Trophoblast cell (in vitro differentiated cells and primary cell): ENCODE measurements at regions not wholly inside any gene's neighbourhood (a gene's known extent, or its start where the extent isn't known, plus 50 kb on each side); places are given as distances from the start of the nearest gene placed in this dataset.

ENCODE experiments used
- DNase-seq, 2 donors: peaks; one replicate each; pipeline ENCODE4 v3.0.0-alpha.2; 2016
- H2AFZ ChIP-seq: 2 replicates; pipeline ENCODE4 v1.6.1; 2013; ENCODE audit warnings: low read length, moderate library complexity, mild to moderate bottlenecking; ENCODE audit not compliant: insufficient read depth, poor library complexity
- H2AK5ac ChIP-seq: 2 replicates; pipeline ENCODE4 v1.6.1; 2013; ENCODE audit warnings: mild to moderate bottlenecking, low read length
- H2BK120ac ChIP-seq: 2 replicates; pipeline ENCODE4 v1.6.1; 2013; ENCODE audit warnings: low read length, mild to moderate bottlenecking, moderate library complexity; ENCODE audit not compliant: insufficient read depth, poor library complexity
- H2BK12ac ChIP-seq: 2 replicates; pipeline ENCODE4 v1.6.1; 2013; ENCODE audit warnings: mild to moderate bottlenecking, low read length, moderate library complexity
- H2BK5ac ChIP-seq: 2 replicates; pipeline ENCODE4 v1.6.1; 2013; ENCODE audit warnings: low read length, low read depth, moderate library complexity, mild to moderate bottlenecking; ENCODE audit not compliant: poor library complexity
- H3K14ac ChIP-seq: 2 replicates; pipeline ENCODE4 v1.6.1; 2013; ENCODE audit warnings: mild to moderate bottlenecking, low read length
- H3K18ac ChIP-seq: 2 replicates; pipeline ENCODE4 v1.6.1; 2013; ENCODE audit warnings: mild to moderate bottlenecking, low read length
- H3K23ac ChIP-seq: 2 replicates; pipeline ENCODE4 v1.6.1; 2013; ENCODE audit warnings: low read length
- H3K27ac ChIP-seq: 2 replicates; pipeline ENCODE4 v1.5.1; 2013; ENCODE audit warnings: low read depth, mild to moderate bottlenecking, inconsistent platforms, low read length, moderate library complexity
- H3K27me3 ChIP-seq: 2 replicates; pipeline ENCODE4 v1.6.1; 2013; ENCODE audit warnings: inconsistent platforms, mild to moderate bottlenecking, low read length, moderate library complexity; ENCODE audit not compliant: insufficient read depth
- H3K36me3 ChIP-seq, 2 experiments: 1 replicate in 1 of 2; 2 replicates in 1 of 2; pipeline ENCODE4 v1.6.1; 2013; ENCODE audit warnings: low read length in 2 of 2, mild to moderate bottlenecking in 2 of 2, moderate library complexity in 1 of 2; ENCODE audit not compliant: insufficient read depth in 2 of 2, control insufficient read depth in 1 of 2
- H3K4ac ChIP-seq: 2 replicates; pipeline ENCODE4 v1.6.1; 2013; ENCODE audit warnings: low read depth, mild to moderate bottlenecking, low read length, moderate library complexity
- H3K4me1 ChIP-seq, 2 experiments: 1 replicate in 1 of 2; 2 replicates in 1 of 2; pipeline ENCODE4 v1.6.1; 2013; ENCODE audit warnings: low read length in 2 of 2, mild to moderate bottlenecking in 2 of 2, moderate library complexity in 1 of 2; ENCODE audit not compliant: insufficient read depth in 2 of 2, control insufficient read depth in 1 of 2
- H3K4me2 ChIP-seq: 2 replicates; pipeline ENCODE4 v1.6.1; 2013; ENCODE audit warnings: inconsistent platforms, mild to moderate bottlenecking, low read length, moderate library complexity
- H3K4me3 ChIP-seq: 2 replicates; pipeline ENCODE4 v1.5.1; 2013; ENCODE audit warnings: mild to moderate bottlenecking, low read depth, low read length, inconsistent platforms
- H3K79me1 ChIP-seq: one replicate; pipeline ENCODE4 v1.6.1; 2013; ENCODE audit warnings: low read length
- H3K79me2 ChIP-seq: 2 replicates; pipeline ENCODE4 v1.6.1; 2013; ENCODE audit warnings: low read length, mild to moderate bottlenecking; ENCODE audit not compliant: control insufficient read depth, insufficient read depth, poor library complexity
- H3K9ac ChIP-seq: 2 replicates; pipeline ENCODE4 v1.6.1; 2013; ENCODE audit warnings: mild to moderate bottlenecking, low read length
- H3K9me3 ChIP-seq: 2 replicates; pipeline ENCODE4 v1.6.1; 2013; ENCODE audit warnings: low read depth, mild to moderate bottlenecking, control low read depth, inconsistent platforms, low read length; ENCODE audit not compliant: insufficient read depth
- H4K12ac ChIP-seq: 2 replicates; pipeline ENCODE4 v1.6.1; 2013; ENCODE audit warnings: low read depth, mild to moderate bottlenecking, low read length, moderate library complexity
- H4K8ac ChIP-seq: 2 replicates; pipeline ENCODE4 v1.6.1; 2013; ENCODE audit warnings: low read depth, mild to moderate bottlenecking, low read length, moderate library complexity
- H4K91ac ChIP-seq: one replicate; pipeline ENCODE4 v1.6.1; 2013; ENCODE audit warnings: low read depth, mild to moderate bottlenecking, low read length, moderate library complexity
- WGBS: extraction: QIAGEN DNeasy Blood & Tissue Kit; methylation state at CpG from one replicate; pipeline ENCODE4 v1.1.7; 2013; ENCODE audit warnings: missing lambda C conversion rate; ENCODE audit not compliant: insufficient read length, insufficient coverage; ENCODE audit errors: extremely low coverage; 5-methylcytosine and 5-hydroxymethylcytosine counted together

GRCh38 chr6:40320947-40321346 lies 266.2 kb downstream of the LRFN2 start:
- H3K79me2 ChIP-seq = no peaks in the 10 kb centered on the region
- no peak overlapping the region for H2AK5ac ChIP-seq
- H2BK5ac ChIP-seq = no peak overlapping the region
- no peak overlapping the region for H4K8ac ChIP-seq
- WGBS = no CpG with 5 or more reads among the region's 2 CpGs
- no peak overlapping the region for H3K18ac ChIP-seq
- H3K27ac ChIP-seq = no peak overlapping the region
- H2BK120ac ChIP-seq = no peak overlapping the region
- H3K4me3 ChIP-seq = no peak overlapping the region
- H3K9me3 ChIP-seq = peaks cover 6% of the 10 kb centered on the region
- H4K91ac ChIP-seq = no peak overlapping the region
- H3K14ac ChIP-seq = no peak overlapping the region
- H3K27me3 ChIP-seq = no peaks in the 10 kb centered on the region
- no peaks in the 10 kb centered on the region for H3K79me1 ChIP-seq
- no peaks in the 10 kb centered on the region for H3K4me1 ChIP-seq
- no peak overlapping the region for H3K9ac ChIP-seq
- no peak for DNase-seq
- H3K4me2 ChIP-seq = no peak overlapping the region
- no peak overlapping the region for H3K4ac ChIP-seq
- H2AFZ ChIP-seq = no peak overlapping the region
- H2BK12ac ChIP-seq = no peak overlapping the region
- no peaks in the 10 kb centered on the region for H3K36me3 ChIP-seq
- no peak overlapping the region for H3K23ac ChIP-seq
- no peak overlapping the region for H4K12ac ChIP-seq

GRCh38 chr6:40320441-40320840 lies 266.7 kb downstream of the LRFN2 start:
- Histone ChIP-seq H3K23ac (no peak overlapping the region), H3K4me1 (no peaks in the 10 kb centered on the region), H2AK5ac (no peak overlapping the region)

DNA sequence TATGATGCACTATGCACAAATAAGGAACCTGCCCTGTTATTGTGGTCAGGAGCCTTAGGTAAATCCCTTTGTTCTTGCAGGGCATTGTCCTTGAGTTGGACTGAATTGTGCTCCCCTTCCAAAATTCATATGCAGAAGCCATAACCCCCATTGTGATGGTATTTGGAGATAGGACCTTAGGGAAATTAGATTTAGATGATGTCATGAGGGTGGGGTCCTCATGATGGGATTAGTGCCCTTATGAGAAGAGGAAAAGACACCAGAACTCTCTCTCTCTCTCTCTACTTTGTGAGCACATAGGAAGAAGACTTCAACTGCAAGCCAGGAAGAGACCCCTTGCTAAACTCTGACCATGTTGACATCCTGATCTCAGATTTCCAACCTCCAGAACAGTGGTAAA lies 268.0 kb downstream of the LRFN2 start:
- Histone ChIP-seq H3K36me3 (no peaks in the 10 kb centered on the region), H2BK5ac (no peak overlapping the region), H3K27ac (no peak overlapping the region), H4K91ac (no peak overlapping the region), H2BK120ac (no peak overlapping the region), H3K18ac (no peak overlapping the region), H3K4me3 (no peak overlapping the region), H3K27me3 (no peaks in the 10 kb centered on the region), H2AFZ (no peak overlapping the region), H4K12ac (no peak overlapping the region), H3K4me1 (no peaks in the 10 kb centered on the region), H3K9me3 (peaks cover 6% of the 10 kb centered on the region), H3K79me2 (no peaks in the 10 kb centered on the region), H2AK5ac (no peak overlapping the region), H3K9ac (no peak overlapping the region), H3K79me1 (no peaks in the 10 kb centered on the region), H3K23ac (no peak overlapping the region), H3K4me2 (no peak overlapping the region), H3K4ac (no peak overlapping the region), H2BK12ac (no peak overlapping the region), H4K8ac (no peak overlapping the region), H3K14ac (no peak overlapping the region)
- DNase-seq = no peak

More at GRCh38 chr6:40320441-40320840, 266.7 kb downstream of the LRFN2 start:
- no peaks in the 10 kb centered on the region for H3K79me1 ChIP-seq
- peaks cover 6% of the 10 kb centered on the region for H3K9me3 ChIP-seq
- no peak overlapping the region for H4K12ac ChIP-seq
- no peak overlapping the region for H2AFZ ChIP-seq
- H2BK5ac ChIP-seq = no peak overlapping the region
- H2BK120ac ChIP-seq = no peak overlapping the region
- H3K27me3 ChIP-seq = no peaks in the 10 kb centered on the region
- no peak overlapping the region for H3K4ac ChIP-seq
- no peaks in the 10 kb centered on the region for H3K36me3 ChIP-seq
- DNase-seq = no peak
- H3K9ac ChIP-seq = no peak overlapping the region
- no peak overlapping the region for H3K4me3 ChIP-seq
- no peak overlapping the region for H3K4me2 ChIP-seq
- no peaks in the 10 kb centered on the region for H3K79me2 ChIP-seq
- H3K18ac ChIP-seq = no peak overlapping the region
- no peak overlapping the region for H2BK12ac ChIP-seq
- no CpG with 5 or more reads among the region's 3 CpGs for WGBS
- no peak overlapping the region for H4K8ac ChIP-seq
- H4K91ac ChIP-seq = no peak overlapping the region
- no peak overlapping the region for H3K27ac ChIP-seq
- H3K14ac ChIP-seq = no peak overlapping the region

GRCh38 chr6:40315060-40315459 lies 272.1 kb downstream of the LRFN2 start:
- H2AFZ ChIP-seq = no peak overlapping the region
- H3K79me1 ChIP-seq = no peaks in the 10 kb centered on the region
- no peak overlapping the region for H3K4me2 ChIP-seq
- H3K9me3 ChIP-seq = peaks cover 6% of the 10 kb centered on the region
- no peaks in the 10 kb centered on the region for H3K27me3 ChIP-seq
- H4K12ac ChIP-seq = no peak overlapping the region
- no peak overlapping the region for H3K14ac ChIP-seq
- no peak overlapping the region for H4K91ac ChIP-seq
- WGBS = no CpG with 5 or more reads among the region's 5 CpGs
- no peak overlapping the region for H2AK5ac ChIP-seq
- H3K4me1 ChIP-seq = no peaks in the 10 kb centered on the region
- H3K36me3 ChIP-seq = no peaks in the 10 kb centered on the region
- no peak overlapping the region for H3K4me3 ChIP-seq
- no peak overlapping the region for H4K8ac ChIP-seq
- no peak for DNase-seq
- H2BK5ac ChIP-seq = no peak overlapping the region
- no peak overlapping the region for H3K23ac ChIP-seq
- no peak overlapping the region for H2BK12ac ChIP-seq
- no peak overlapping the region for H3K27ac ChIP-seq
- no peaks in the 10 kb centered on the region for H3K79me2 ChIP-seq
- H3K9ac ChIP-seq = no peak overlapping the region
- H3K4ac ChIP-seq = no peak overlapping the region
- no peak overlapping the region for H2BK120ac ChIP-seq
- H3K18ac ChIP-seq = no peak overlapping the region

- H3K4me2 ChIP-seq = no peak overlapping the region
- no peak overlapping the region for H3K4ac ChIP-seq
- H3K9me3 ChIP-seq = peaks cover 3% of the 10 kb centered on the region
- H2BK5ac ChIP-seq = no peak overlapping the region
- no peak overlapping the region for H3K9ac ChIP-seq
- no peak overlapping the region for H4K12ac ChIP-seq
- no peaks in the 10 kb centered on the region for H3K27me3 ChIP-seq
- no peaks in the 10 kb centered on the region for H3K79me2 ChIP-seq
- no peak overlapping the region for H3K18ac ChIP-seq
- H3K79me1 ChIP-seq = no peaks in the 10 kb centered on the region
- no peak overlapping the region for H4K8ac ChIP-seq
- H3K23ac ChIP-seq = no peak overlapping the region
- no peak overlapping the region for H3K27ac ChIP-seq
- H3K14ac ChIP-seq = no peak overlapping the region
- no peak overlapping the region for H2BK120ac ChIP-seq
- H3K36me3 ChIP-seq = no peaks in the 10 kb centered on the region
- H2AFZ ChIP-seq = no peak overlapping the region
- DNase-seq = no peak
- H2BK12ac ChIP-seq = no peak overlapping the region
- no peak overlapping the region for H4K91ac ChIP-seq
- no peak overlapping the region for H3K4me3 ChIP-seq
- no peak overlapping the region for H2AK5ac ChIP-seq
- no peaks in the 10 kb centered on the region for H3K4me1 ChIP-seq
Measured at GRCh38 chr6:40313582-40313981, 273.6 kb downstream of the LRFN2 start.
